HFFc6 (cell line): ENCODE measurements at regions not wholly inside any gene's neighbourhood (a gene's known extent, or its start where the extent isn't known, plus 50 kb on each side); places are given as distances from the start of the nearest gene placed in this dataset.

Experiments used
- DNase-seq: peaks from one replicate; pipeline ENCODE4 v3.0.0-alpha.2; 2018
- H3K27ac Mint-ChIP-seq: 2 replicates; pipeline ENCODE4 v1.8.0; 2020; ENCODE audit warnings: mild to moderate bottlenecking, mixed read lengths
- H3K27me3 Mint-ChIP-seq: 2 replicates; pipeline ENCODE4 v1.8.0; 2021; ENCODE audit warnings: mild to moderate bottlenecking, moderate library complexity, mixed read lengths; ENCODE audit not compliant: insufficient read depth
- H3K36me3 Mint-ChIP-seq: 2 replicates; pipeline ENCODE4 v1.8.0; 2021; ENCODE audit warnings: low read depth, mixed read lengths
- H3K4me1 Mint-ChIP-seq: 2 replicates; pipeline ENCODE4 v1.8.0; 2020; ENCODE audit warnings: low read depth, mixed read lengths
- H3K4me3 Mint-ChIP-seq: 2 replicates; pipeline ENCODE4 v1.8.0; 2020; ENCODE audit warnings: mild to moderate bottlenecking, moderate library complexity, mixed read lengths
- H3K9me3 Mint-ChIP-seq: 2 replicates; pipeline ENCODE4 v1.8.0; 2020; ENCODE audit warnings: mild to moderate bottlenecking, mixed read lengths
- CTCF ChIP-seq: fragments of 200-600 bp; sonication (generic); IDR thresholded peaks from 2 replicates; pipeline ENCODE4 v1.5.0; 2021; ENCODE audit warnings: antibody characterized with exemption, mild to moderate bottlenecking

GRCh38 chr9:80504601-80505230 lies 933.0 kb downstream of the TLE4 start:
- Mint-ChIP-seq H3K4me1 (no peaks in the 10 kb centered on the region), H3K4me3 (no peak overlapping the region), H3K27me3 (peaks cover 1% of the 10 kb centered on the region; the same call in 1 of the 2 replicates), H3K9me3 (peaks cover 26% of the 10 kb centered on the region), H3K36me3 (no peaks in the 10 kb centered on the region), H3K27ac (no peak overlapping the region)
- TF ChIP-seq CTCF: no peak
- DNase-seq: no peak

GRCh38 chr9:80503671-80504281 lies 932.0 kb downstream of the TLE4 start:
- Mint-ChIP-seq H3K4me1 (no peaks in the 10 kb centered on the region), H3K36me3 (no peaks in the 10 kb centered on the region), H3K9me3 (peaks cover 31% of the 10 kb centered on the region), H3K4me3 (no peak overlapping the region), H3K27me3 (peaks cover 1% of the 10 kb centered on the region; the same call in 1 of the 2 replicates), H3K27ac (no peak overlapping the region)
- TF ChIP-seq CTCF: no peak
- no peak for DNase-seq

GRCh38 chr9:80502306-80502705 lies 930.5 kb downstream of the TLE4 start:
- peaks cover 37% of the 10 kb centered on the region for H3K9me3 Mint-ChIP-seq
- no peak for TF ChIP-seq CTCF
- DNase-seq: no peak
- peaks cover 1% of the 10 kb centered on the region; the same call in 1 of the 2 replicates for H3K27me3 Mint-ChIP-seq
- H3K27ac Mint-ChIP-seq: no peak overlapping the region
- H3K4me1 Mint-ChIP-seq: no peaks in the 10 kb centered on the region
- no peaks in the 10 kb centered on the region for H3K36me3 Mint-ChIP-seq
- H3K4me3 Mint-ChIP-seq: no peak overlapping the region

GRCh38 chr9:80501635-80502034 lies 929.9 kb downstream of the TLE4 start:
- no peak for TF ChIP-seq CTCF
- DNase-seq: no peak

GRCh38 chr9:80500300-80500699 lies 928.5 kb downstream of the TLE4 start:
- Mint-ChIP-seq H3K27me3 (peaks cover 1% of the 10 kb centered on the region; the same call in 1 of the 2 replicates), H3K27ac (no peak overlapping the region), H3K4me1 (no peaks in the 10 kb centered on the region), H3K36me3 (no peaks in the 10 kb centered on the region), H3K4me3 (no peak overlapping the region), H3K9me3 (peaks cover 52% of the 10 kb centered on the region)
- TF ChIP-seq CTCF: no peak
- no peak for DNase-seq

More at GRCh38 chr9:80501635-80502034, 929.9 kb downstream of the TLE4 start:
- H3K27me3 Mint-ChIP-seq: peaks cover 1% of the 10 kb centered on the region; the same call in 1 of the 2 replicates
- H3K4me1 Mint-ChIP-seq: no peaks in the 10 kb centered on the region
- no peak overlapping the region for H3K4me3 Mint-ChIP-seq
- no peaks in the 10 kb centered on the region for H3K36me3 Mint-ChIP-seq
- no peak overlapping the region for H3K27ac Mint-ChIP-seq
- H3K9me3 Mint-ChIP-seq: peaks cover 39% of the 10 kb centered on the region
